ENCODE measurements at regions not wholly inside any gene's neighbourhood (a gene's known extent, or its start where the extent isn't known, plus 50 kb on each side); places are given as distances from the start of the nearest gene placed in this dataset.

- TF ChIP-seq ZNF124 (CRISPR knock-in tag; IDR thresholded peaks at IDR 0.05) (0 out of 2 replicates have a peak, but pooled peaks have one; percentile 18), RAD51 (IDR thresholded peaks at IDR 0.05; ENCODE audit: borderline replicate concordance) (no peak), TEAD3 (CRISPR knock-in tag; optimal IDR thresholded peaks at IDR 0.05; ENCODE audit: borderline replicate concordance) (peak; percentile 88), MAX (IDR thresholded peaks at IDR 0.05) (peak; percentile 96), MYPOP (CRISPR knock-in tag; IDR thresholded peaks at IDR 0.05) (peak; percentile 49; the same call in 1 of the 2 replicates), WIZ (CRISPR knock-in tag; IDR thresholded peaks at IDR 0.05) (peak; percentile 85; the same call in 1 of the 2 replicates), TRAFD1 (CRISPR knock-in tag; IDR thresholded peaks at IDR 0.05; ENCODE audit: borderline replicate concordance) (no peak), ATF3 (CRISPR knock-in tag; IDR thresholded peaks at IDR 0.05) (0 out of 2 replicates have a peak, but pooled peaks have one; percentile 20), ZNF564 (CRISPR knock-in tag; IDR thresholded peaks at IDR 0.05) (peak; percentile 66), ZBTB42 (CRISPR knock-in tag; IDR thresholded peaks at IDR 0.05) (no peak), ZNF580 (CRISPR knock-in tag; IDR thresholded peaks at IDR 0.05; ENCODE audit: borderline replicate concordance, low read depth) (peak; percentile 49; the same call in 1 of the 2 replicates), GMEB1 (CRISPR knock-in tag; IDR thresholded peaks at IDR 0.05; ENCODE audit: borderline replicate concordance) (no peak), FOXA3 (CRISPR knock-in tag; IDR thresholded peaks at IDR 0.05) (peak; percentile 48; the same call in 1 of the 2 replicates), ELF1 (CRISPR knock-in tag; IDR thresholded peaks at IDR 0.05) (0 out of 2 replicates have a peak, but pooled peaks have one; percentile 40), ESRRA (CRISPR knock-in tag; IDR thresholded peaks at IDR 0.05; ENCODE audit: low read depth) (peak; percentile 59; the same call in 1 of the 2 replicates), RARA (CRISPR knock-in tag; IDR thresholded peaks at IDR 0.05) (peak; percentile 23; the same call in 1 of the 2 replicates), ATF7 (IDR thresholded peaks at IDR 0.05) (no peak), ATF7 (CRISPR knock-in tag; IDR thresholded peaks at IDR 0.05) (peak; percentile 84), NR2F6 (IDR thresholded peaks at IDR 0.05) (no peak), NR2F6 (CRISPR knock-in tag; IDR thresholded peaks at IDR 0.05) (no peak), ZNF343 (CRISPR knock-in tag; IDR thresholded peaks at IDR 0.05) (peak; percentile 60; the same call in 1 of the 2 replicates), ZNF879 (CRISPR knock-in tag; IDR thresholded peaks at IDR 0.05) (0 out of 2 replicates have a peak, but pooled peaks have one; percentile 18), ZNF639 (CRISPR knock-in tag; conservative IDR thresholded peaks at IDR 0.05) (0 out of 2 replicates have a peak, but pooled peaks have one; percentile 34), IKZF5 (CRISPR knock-in tag; IDR thresholded peaks at IDR 0.05) (no peak; the same call in 1 of the 2 replicates)
Measured at GRCh38 chr2:120542911-120543527, 192.6 kb upstream of the GLI2 start (continued).
